GDM1 (cell line): ENCODE measurements at regions not wholly inside any gene's neighbourhood (a gene's known extent, or its start where the extent isn't known, plus 50 kb on each side); places are given as distances from the start of the nearest gene placed in this dataset.

ENCODE experiments used
- DNase-seq: peaks from one replicate; lab custom pipeline; 2025; lab: John Stamatoyannopoulos, UW

DNA sequence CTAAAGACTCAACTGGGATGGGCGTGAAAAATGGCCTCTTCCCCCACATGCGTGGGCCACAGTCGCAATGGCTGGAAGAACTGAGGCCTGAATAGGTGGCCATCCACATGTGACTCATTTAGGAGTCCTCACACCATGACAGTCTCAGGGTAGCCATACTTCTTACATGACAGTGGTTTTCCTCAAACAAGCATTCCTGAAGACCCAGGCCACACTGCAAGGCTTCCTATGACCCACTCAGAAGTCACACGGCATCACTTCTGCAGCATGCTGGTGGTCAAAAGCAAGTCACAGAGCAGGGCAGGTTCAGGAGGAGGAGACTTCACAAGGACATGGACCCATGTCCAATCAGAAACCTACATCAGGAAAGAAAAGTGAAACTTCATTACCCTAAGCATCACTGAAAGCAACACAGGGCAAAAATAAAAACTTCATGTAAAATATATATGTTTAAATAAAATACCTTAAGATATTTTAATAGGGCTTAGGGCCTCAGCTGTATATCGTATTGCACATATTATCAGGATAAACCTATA, 257.1 kb downstream of the OPA1 start:
- no peak for DNase-seq

DNA sequence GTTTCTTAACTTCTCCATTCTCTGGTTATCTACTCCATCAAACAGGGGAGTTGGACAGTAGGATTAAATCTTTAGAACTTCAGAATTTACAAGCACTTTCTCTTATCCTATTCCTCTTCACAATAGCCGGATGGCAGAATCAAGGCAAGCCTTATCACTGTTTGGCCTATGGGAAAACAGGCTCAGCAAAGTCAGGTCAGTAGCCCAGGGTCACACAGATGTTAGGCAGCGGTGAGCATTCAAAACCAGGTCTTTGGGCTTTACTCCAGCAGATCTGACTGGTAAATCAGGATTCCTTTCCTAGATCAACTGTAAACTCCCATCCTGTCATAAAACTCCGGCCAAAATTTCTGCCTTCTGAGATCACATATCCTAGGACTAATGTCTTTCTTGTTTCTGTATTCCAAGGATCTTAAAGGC, 258.4 kb downstream of the OPA1 start:
- DNase-seq, result no peak

DNA sequence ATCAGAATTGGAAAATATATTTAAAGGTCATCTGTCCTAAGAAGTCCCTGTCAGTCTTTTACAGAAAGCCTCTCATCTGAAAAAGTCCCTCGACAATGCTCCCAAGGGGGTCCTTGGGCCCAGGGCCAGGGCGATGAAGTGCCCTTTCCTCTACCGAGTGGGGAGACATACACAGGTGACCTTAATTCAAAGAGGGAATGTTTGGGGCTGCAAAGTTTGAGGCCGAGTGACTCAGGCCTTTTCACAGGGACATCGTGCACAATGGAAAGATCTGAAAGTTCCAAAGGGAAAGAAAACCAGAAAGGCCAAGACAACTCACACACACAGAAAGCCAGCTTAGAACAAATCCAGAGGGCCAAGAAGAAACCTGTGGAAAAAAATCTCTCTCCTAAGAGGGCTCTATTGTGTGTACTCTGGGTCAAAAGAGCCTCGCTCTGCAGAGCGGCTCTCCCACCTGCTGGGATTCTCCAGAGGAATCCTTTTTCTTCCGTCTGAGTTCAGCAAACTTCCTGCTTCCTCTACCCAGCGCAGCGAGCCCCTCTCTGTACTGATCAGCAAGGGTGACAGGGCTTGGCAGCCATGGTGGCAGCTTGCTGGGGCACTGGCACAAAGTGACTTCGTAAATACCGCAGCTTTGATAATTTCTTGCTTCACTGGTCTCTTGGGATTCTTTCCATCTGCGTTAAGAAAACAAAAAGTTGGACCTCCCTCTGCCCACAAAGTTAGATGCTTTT, 259.1 kb downstream of the OPA1 start:
- no peak for DNase-seq

- no peak for DNase-seq
Observed at GRCh38 chr3:193852901-193853300, 259.9 kb downstream of the OPA1 start.

GRCh38 chr3:193853511-193854219, 260.7 kb downstream of the OPA1 start:
- peak; percentile 97 for DNase-seq

GRCh38 chr3:193857996-193858395, 265.0 kb downstream of the OPA1 start:
- peak; percentile 75 for DNase-seq

GRCh38 chr3:193859195-193859594, 266.2 kb downstream of the OPA1 start:
- DNase-seq, result no peak

- no peak for DNase-seq
Observed at GRCh38 chr3:193861012-193861411, 268.0 kb downstream of the OPA1 start.

- DNase-seq, result no peak
Observed at GRCh38 chr3:193862843-193863242, 269.8 kb downstream of the OPA1 start.

DNA sequence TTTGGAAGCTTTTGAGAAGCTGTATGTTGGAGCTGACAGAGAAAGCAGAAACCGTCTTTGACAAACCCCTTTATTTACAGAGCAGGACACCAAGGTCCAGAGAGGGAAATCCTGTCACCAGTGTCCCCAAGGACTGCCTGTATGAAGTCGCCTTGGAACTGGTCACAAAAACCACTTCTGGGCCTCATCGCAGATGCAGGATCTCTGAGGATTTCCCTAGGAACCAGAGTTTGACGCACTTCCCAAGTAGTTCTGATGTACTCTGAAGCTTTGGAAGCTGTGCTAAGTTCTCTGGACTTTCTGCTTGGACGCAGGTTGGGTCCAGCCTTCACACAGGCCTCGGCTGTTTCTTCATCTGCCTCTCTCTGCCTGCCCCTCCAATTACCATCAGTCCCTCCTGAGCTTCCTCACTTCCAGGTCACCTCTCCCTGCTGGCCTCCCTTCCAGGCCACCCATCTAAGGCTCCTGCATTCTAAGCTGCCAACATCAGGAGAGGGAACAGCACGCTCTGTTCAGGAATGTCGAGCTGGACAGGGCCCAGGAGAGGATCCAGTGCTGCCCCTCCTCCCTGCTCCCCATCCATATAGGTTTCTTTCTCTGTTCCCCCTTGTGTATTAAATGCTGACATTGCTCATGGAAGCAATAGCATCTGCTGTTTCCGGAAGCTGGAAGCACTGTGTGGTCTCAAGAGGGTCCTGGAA, 270.8 kb downstream of the OPA1 start:
- no peak for DNase-seq

DNA sequence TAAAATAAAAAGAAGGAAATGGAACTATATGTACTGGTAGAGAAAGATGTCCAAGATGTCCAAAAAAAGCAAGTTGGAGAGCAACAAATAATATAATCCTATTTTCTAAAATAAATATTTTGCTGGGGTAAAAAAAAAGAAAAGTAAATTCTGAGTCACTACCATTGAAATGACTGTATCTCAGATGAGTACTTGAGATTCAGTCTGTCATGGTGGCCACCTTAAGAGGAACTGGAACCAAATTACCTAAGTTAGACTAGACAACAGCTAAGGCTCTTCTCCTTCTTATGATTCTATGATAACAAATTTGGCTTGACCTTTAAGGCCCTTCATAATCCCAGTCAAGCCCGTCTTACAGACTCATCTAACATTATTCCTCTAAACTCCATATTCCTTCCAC, 270.6 kb upstream of the HES1 start:
- no peak for DNase-seq

GRCh38 chr3:193865896-193866480, 270.0 kb upstream of the HES1 start:
- DNase-seq, result no peak

- no peak for DNase-seq
Observed at GRCh38 chr3:193868590-193868989, 267.4 kb upstream of the HES1 start.

- peak; percentile 83 for DNase-seq
Observed at GRCh38 chr3:193869221-193870201, 266.4 kb upstream of the HES1 start.

- DNase-seq, result no peak
Observed at GRCh38 chr3:193870376-193871219, 265.4 kb upstream of the HES1 start.

DNA sequence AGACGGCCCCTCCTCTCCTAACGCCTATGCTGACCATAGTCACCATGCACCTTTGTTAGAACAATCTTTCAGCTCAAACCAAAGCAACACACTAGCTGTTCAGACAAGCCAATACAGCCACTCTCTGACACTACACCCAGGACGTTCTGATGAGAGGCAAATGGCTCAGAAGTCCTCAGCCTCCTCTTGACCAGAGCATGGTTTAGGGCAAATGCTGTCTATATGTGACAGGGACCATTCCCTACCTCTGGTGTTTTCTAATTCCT, 264.8 kb upstream of the HES1 start:
- no peak for DNase-seq

GRCh38 chr3:193872265-193872753, 263.6 kb upstream of the HES1 start:
- DNase-seq, result peak; percentile 40

DNA sequence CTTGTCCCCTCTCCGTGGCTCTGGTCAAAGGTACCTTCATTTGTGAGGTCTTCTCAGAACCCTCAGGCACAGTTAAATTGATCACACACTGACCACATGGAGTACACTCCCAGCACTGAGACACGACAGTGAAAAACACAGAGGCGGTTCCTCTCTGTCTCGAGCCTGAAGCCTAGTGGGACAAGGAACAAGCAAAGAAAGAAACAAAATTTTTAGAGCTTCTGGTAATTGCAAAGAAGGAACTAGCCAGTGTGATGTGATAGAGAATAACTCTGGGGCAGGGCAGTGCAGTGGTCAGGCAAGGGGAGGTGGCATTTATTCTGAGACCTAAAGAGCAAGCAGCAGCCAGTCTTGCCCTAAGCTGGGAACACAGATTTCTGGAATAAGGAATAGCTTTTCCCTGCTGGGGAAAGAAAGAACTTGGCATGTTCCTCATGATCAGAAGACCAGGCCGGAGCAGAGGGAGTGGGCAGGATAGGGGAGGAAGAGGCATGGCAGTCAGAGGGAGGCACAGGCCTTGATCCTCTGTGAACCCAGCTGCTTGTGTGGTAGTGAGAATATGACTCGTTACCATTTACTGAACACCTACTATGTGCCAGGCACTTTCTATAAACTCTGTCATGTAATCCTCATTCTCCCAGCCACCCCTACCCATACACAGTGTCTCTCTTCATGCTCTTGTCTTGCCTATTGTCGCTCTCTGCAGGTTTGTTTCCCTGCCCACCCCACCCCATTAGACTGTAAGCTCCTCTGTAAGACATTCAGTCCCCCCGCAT, 262.3 kb upstream of the HES1 start:
- DNase-seq, result no peak

- DNase-seq, result no peak
Observed at GRCh38 chr3:193874512-193874911, 261.4 kb upstream of the HES1 start.
